Amniotic stem cell (primary cell): ENCODE measurements at regions not wholly inside any gene's neighbourhood (a gene's known extent, or its start where the extent isn't known, plus 50 kb on each side); places are given as distances from the start of the nearest gene placed in this dataset.

ENCODE experiments used
- DNase-seq: peaks from one replicate; lab custom pipeline; 2025; lab: John Stamatoyannopoulos, UW

GRCh38 chr15:62547584-62547983, 382.5 kb upstream of the C2CD4B start:
- no peak for DNase-seq

- DNase-seq: no peak
Measured at GRCh38 chr15:62549345-62549970, 384.4 kb upstream of the C2CD4B start.

- no peak for DNase-seq
Measured at GRCh38 chr15:62550106-62550505, 385.0 kb upstream of the C2CD4B start.

DNA sequence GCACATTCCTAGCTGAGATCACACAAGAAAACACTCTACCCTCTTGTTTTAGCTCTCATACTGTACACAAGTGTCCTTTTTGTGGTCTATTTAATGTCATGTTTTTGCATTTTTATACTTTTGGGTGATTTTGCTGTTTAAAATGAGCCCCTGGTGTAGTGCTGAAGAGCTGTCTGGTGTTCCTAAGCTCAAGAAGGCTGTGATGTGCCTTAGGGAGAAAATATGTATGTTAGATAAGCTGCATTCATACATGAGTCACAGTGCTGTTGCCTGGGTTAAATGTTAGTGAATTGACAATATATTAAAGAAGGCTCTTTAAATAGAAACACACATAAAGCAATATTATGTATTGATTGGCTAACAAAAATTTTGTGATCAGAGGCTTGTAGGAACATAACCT, 387.4 kb upstream of the C2CD4B start:
- no peak for DNase-seq

DNA sequence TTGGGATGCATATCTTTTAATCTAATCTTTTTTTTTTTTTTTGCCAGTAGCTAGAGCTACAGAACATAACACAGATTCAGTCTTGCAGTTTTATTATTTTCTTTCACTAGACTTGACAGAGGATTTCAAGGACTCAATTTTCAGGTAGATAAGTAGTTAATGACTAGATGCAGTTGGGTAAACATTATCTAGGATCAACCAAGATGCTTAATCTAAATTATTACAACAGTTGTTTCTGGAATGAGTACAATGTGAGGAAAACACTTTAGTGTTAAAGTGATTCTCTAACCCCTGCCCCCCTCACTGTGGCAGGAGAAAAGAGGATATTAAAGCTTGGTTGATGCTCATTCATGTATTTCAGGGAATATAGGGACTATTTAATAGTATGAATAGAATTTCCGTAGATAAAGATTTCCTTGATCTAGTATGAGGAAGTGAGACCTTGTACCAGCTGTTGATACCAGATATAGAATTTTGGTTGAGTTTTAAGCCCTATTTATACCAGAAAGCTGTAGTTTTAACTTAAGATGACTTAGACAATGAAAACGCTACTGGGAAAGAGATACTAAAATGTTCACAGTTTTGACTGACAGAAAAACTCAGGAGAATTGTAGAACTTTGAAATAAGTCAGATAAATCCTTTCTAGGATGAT, 389.0 kb upstream of the C2CD4B start:
- DNase-seq: no peak

DNA sequence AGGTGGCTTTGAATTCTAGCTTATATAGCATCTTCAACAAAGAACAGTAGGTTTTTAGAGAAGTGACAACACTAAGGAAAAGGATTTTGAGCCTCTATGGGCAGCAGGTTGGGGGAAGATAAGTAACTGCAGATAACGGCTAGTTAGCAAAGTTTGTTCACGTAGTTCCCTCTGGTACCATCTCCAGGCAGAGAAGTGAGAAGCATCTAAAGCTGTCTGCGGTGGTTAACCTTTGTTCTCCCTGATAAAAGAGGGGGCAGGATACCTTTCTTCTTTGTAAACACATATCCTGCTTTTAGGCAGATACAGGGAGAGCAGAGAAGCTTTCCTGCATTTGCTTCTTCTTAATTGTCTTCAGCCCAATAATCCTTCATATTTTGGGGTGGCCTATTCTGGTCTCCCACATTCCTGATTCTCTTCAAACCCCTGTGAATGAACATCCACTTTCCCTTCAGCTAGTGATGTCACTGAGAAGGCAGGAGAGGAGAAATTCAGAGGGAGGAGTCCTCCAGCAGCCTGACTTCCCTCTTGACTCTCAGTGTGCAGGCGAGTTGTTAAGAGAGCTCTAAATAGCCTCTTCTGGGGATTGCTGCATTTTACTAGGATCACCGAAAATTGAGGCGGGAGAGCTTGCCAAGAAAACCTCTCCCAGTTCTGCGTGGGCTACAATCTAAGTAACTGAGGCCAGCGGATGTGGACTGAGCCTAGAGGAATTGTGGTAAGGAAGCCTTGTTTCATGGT, 393.7 kb upstream of the C2CD4B start:
- DNase-seq: no peak

- DNase-seq: no peak
Measured at GRCh38 chr15:62559381-62559733, 394.3 kb upstream of the C2CD4B start.

GRCh38 chr15:62561059-62561519, 396.0 kb upstream of the C2CD4B start:
- no peak for DNase-seq

DNA sequence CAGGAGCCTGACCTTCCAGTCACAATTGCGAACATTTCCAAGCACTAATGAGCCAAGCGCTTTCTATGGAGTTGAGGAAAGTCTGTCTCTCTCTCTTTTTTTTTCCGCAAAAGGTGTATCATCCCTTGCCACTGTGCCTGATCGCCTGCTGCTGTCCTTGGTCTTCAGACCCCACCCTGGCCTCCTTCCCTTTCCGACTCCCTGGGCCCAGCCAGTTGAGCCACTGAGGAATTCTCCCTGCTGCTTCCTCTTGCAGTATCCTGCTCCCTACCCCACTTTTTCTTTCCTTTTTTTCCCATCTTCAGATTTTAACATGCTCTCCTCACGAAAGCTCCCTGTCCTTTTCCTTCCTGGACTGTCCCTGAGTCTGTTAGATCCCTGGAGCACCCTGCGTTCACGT, 396.5 kb upstream of the C2CD4B start:
- no peak for DNase-seq

DNA sequence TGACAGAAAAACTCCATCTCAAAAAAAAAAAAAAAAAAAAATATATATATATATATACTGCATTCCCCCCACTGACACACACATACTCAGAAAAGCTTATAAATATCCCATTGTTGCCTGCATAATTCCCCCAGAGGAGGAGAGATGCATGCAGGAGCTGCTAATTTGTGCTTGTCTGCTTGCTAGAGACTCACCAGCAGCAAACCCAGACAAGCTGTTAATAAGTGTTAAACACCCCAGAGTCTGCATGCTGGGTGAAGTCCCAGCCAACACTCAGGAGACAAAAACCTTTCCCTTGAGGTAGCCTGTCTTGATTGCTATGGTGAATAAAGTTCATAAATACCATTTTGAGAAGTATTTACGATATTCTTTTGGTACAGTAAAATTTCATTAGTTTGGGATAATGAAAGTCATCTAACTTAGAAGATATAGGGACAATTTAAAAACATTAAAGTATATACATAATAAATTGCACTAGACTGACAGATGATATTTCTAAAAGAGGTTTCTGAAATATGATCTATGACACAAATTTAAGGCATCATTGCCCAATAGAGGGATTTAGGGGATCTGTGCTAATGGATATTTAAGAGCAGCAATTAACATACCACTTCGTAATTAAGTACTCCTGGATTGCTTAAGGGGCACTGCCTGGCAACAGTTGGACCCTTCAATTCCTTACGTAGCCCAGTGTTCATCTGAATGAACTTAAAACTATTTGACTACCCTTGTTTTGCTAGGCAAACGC, 400.0 kb upstream of the C2CD4B start:
- no peak for DNase-seq

DNA sequence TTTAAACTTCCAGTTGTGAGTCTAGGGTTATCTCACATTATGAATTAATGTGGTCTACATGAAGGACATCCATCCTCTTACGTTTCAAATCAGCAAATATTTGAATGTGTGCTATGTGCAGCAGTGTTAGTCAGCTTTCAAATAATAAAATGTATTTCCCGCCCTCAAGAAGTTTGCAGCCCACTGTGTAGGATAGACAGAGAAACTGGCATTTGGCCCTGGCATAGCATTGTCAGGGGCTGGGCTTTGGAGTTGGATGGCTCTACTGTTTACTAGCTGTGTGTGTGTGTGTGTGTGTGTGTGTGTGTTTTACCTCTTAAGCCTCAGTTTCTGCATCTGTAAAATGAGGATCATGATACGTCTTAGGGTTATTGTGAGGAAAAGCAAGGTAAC, 400.5 kb upstream of the C2CD4B start:
- no peak for DNase-seq

- no peak for DNase-seq
Measured at GRCh38 chr15:62566248-62566647, 401.2 kb upstream of the C2CD4B start.

DNA sequence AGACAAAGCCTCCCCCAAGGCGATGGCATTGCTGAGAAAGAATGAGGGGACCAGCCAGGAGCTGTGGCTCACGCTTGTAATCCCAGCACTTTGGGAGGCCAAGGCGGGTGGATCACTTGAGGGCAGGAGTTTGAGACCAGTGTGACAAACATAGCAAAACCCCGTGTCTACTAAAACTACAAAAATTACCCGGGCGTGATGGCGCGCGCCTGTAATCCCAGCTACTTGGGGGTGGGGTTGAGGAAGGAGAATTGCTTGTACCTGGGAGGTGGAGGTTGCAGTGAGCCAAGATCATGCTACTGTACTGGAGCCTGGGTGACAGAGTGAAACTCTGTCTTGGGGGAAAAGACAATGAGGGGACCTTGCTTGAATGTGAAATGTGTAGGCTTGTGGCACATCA, 402.4 kb upstream of the C2CD4B start:
- DNase-seq: no peak

DNA sequence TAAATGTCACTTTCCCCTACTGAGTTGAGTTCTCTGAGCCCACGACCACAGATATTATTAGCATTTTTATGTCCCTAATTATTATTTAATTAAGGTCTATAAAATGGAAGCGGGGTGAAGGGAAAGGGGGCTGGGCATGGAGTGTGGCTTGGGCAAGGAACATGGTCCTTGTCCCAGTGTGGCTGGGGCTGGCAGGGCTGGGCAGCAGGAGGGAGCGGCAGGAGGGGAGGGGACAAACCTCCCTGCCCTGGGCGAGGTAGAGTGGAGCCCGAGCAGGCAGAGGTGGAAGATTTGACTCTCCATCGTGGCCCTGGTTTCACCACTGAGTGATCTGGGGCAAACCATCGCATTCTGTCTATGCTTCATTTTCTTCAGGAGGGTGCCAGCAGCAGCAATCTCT, 402.9 kb upstream of the C2CD4B start:
- no peak for DNase-seq

GRCh38 chr15:62568702-62569101, 403.6 kb upstream of the C2CD4B start:
- no peak for DNase-seq

DNA sequence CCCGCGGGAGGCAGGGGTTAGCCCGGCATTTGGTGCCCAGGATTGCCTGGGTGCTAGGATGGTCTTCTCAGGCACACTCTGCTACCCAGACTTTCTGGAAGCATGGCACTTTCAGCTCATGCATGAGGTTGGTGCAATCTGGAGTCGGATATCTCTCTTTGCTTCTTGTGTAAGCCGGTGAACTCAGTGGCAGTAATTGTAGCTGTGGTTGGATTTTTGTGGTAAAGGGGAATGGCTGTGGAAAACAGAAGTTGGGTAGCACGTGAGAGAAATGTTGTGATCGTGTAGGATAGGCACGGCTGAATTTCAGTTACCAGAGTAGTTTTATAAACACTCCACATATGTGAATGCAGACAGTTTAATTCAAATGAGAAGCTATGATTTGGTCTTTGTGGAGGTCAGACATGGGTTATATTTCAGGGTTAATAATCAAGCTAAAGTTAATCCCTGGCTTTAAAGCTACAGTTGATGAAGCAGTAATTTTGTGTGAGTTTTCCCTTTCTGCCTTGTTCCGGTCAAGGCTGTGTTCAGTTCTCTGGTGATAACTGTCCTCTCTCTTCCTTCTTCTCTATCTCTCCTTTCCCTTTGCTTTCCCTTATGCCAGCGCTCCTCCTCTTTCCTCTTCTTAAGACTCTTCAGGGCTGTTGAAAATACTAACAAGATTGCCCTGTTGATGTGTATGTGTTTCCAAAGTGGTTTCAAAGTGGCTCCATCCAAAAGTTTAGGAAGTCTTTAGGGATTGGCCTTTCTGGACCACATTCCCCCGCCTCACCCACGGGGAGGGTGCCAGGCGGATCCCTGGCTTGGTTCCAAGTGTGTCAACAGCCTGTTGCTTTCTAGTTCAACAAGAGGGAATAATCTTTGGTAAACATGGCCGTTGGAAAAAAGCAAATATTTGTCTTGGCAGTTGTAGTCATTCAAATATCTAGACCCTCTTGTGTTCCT, 404.6 kb upstream of the C2CD4B start:
- DNase-seq: no peak

DNA sequence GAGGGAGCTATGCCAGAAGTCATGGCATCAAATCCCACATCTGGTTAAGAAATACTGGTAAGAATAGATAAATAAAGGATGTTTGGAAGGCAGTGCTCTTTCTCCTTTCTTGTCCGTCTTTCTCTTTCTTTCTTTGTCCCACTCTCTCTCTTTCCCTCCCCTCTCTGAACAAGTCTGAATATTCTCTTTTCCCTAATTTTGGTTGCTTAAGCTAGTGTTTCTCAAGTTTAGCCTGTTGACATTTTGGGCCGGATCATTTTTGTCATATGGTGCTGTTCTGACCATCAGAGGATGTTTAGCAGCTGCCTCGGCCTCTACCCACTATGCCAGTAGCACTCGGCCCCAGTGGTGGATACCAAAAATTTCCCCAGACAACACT, 405.3 kb upstream of the C2CD4B start:
- no peak for DNase-seq

- DNase-seq: no peak
Measured at GRCh38 chr15:62571072-62571471, 406.0 kb upstream of the C2CD4B start.

GRCh38 chr15:62572797-62573196, 407.7 kb upstream of the C2CD4B start:
- no peak for DNase-seq

- no peak for DNase-seq
Measured at GRCh38 chr15:62573876-62574275, 408.8 kb upstream of the C2CD4B start.

DNA sequence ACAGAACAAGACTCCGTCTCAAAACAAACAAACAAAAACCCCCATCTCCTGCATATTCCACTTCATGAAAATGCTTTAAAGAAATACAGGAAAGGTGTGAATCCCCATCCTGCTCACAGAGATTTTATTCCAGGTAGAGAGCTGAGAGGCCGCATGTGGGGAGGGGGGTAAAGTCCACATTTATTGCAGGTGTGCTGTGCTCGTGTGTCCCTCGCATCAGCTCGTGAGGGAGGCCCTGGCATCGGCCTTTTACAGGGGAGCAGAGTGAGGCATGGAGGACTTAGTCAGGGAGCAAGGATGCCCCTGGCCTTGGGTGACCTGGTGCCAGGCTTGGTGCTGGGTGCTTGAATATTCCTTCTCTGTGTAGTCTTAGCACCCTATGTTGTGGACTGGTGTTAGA, 413.5 kb upstream of the C2CD4B start:
- no peak for DNase-seq

DNA sequence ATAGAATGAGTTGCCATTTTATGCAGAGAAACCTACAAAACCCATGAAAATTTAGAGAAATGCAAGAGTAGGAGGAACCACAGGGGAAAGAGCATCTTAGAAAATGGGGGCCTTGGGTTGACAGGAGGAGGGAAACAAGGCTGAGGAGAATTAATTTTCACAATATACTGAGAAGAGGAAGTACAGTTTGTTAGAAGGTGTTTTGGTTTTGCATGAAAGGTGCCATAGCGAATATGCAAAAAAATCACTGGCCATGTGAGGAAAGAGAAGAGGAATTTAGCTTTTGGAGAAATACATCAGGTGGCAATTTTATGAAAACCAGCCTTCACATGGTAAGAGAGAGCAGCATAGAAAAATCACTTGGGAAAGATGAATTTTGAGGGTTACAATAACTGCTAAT, 413.9 kb upstream of the C2CD4B start:
- DNase-seq: no peak
